Kidney (tissue), 13 donors: ENCODE measurements at regions not wholly inside any gene's neighbourhood (a gene's known extent, or its start where the extent isn't known, plus 50 kb on each side); places are given as distances from the start of the nearest gene placed in this dataset.

Source experiments
- DNase-seq, 5 donors: peaks; one replicate each; pipeline ENCODE4 v3.0.0-alpha.2; 2013 to 2020
- FAIRE-seq: peaks from 2 replicates; lab custom pipeline; 2012; peaks lifted over from hg19 to GRCh38; lab: Jason Lieb, UNC
- H3K27ac ChIP-seq, 2 donors: one replicate each; pipeline ENCODE4 v1.7.0; 2013; ENCODE audit warnings: low read depth in 2 of 2, low read length in 2 of 2, inconsistent platforms in 1 of 2
- H3K27me3 ChIP-seq: one replicate; pipeline ENCODE4 v1.7.1; 2013; ENCODE audit warnings: low read length, inconsistent platforms; ENCODE audit not compliant: control insufficient read depth, insufficient read depth
- H3K36me3 ChIP-seq, 3 donors: one replicate each; pipeline versions ENCODE4 v1.7.0 to v1.7.1; 2013; ENCODE audit warnings: low read length in 3 of 3, control low read depth in 1 of 3, inconsistent platforms in 1 of 3; ENCODE audit not compliant: insufficient read depth in 3 of 3, control insufficient read depth in 2 of 3
- H3K4me1 ChIP-seq, 3 donors: one replicate each; pipeline versions ENCODE4 v1.7.0 to v1.7.1; 2013; ENCODE audit warnings: low read length in 3 of 3, inconsistent platforms in 1 of 3, low read depth in 1 of 3; ENCODE audit not compliant: control insufficient read depth in 2 of 3, insufficient read depth in 2 of 3
- H3K4me3 ChIP-seq, 3 donors: one replicate each; pipeline versions ENCODE4 v1.7.0 to v1.8.1; 2013; ENCODE audit warnings: low read length in 3 of 3, control low read depth in 1 of 3, inconsistent platforms in 1 of 3
- H3K9ac ChIP-seq, 3 donors: one replicate each; pipeline versions ENCODE4 v1.7.0 to v1.7.1; 2013; ENCODE audit warnings: low read length in 3 of 3, control low read depth in 1 of 3, inconsistent platforms in 1 of 3
- H3K9me3 ChIP-seq, 3 donors: one replicate each; pipeline versions ENCODE4 v1.7.0 to v1.7.1; 2013; ENCODE audit warnings: low read length in 3 of 3, control low read depth in 1 of 3, inconsistent platforms in 1 of 3; ENCODE audit not compliant: control insufficient read depth in 2 of 3, insufficient read depth in 1 of 3
- CTCF ChIP-seq: IDR thresholded peaks from 3 replicates; pipeline ENCODE4 v1.5.1; 2012; ENCODE audit warnings: mild to moderate bottlenecking, moderate library complexity, borderline replicate concordance; ENCODE audit not compliant: insufficient read depth; ENCODE audit errors: extremely low read depth
- intact Hi-C: fragments of 100-400 bp; cut with DNase I; formaldehyde crosslinking; loops from one replicate; pipeline ENCODE4 v1.11.1; 2022
- donor health status: control.
- donor health status: control.
- donor health status: control.
- donor health status: control.
- donor health status: control.
- donor health status: DM: yes; HTN: yes; CAD: no.
- donor health status: Normal renal cell carcinoma (clear cell type).

- Histone ChIP-seq H3K4me3 (no peak overlapping the region), H3K27me3 (no peaks in the 10 kb centered on the region), H3K27ac (no peak overlapping the region), H3K4me1 (no peaks in the 10 kb centered on the region), H3K36me3 (no peaks in the 10 kb centered on the region), H3K9ac (no peak overlapping the region), H3K9me3 (peaks cover 0 to 7% (median 0%) of the 10 kb centered on the region in 3 donors)
- intact Hi-C loops = no loop called here
- FAIRE-seq (no peak), DNase-seq (no peak)
- no peak for TF ChIP-seq CTCF
Observed at GRCh38 chr5:116785106-116785505, 210.5 kb upstream of the SEMA6A start.

GRCh38 chr5:116779846-116780245 lies 205.2 kb upstream of the SEMA6A start:
- no peak overlapping the region for H3K9ac ChIP-seq
- no peak for TF ChIP-seq CTCF
- H3K9me3 ChIP-seq = no peaks in the 10 kb centered on the region
- DNase-seq (no peak), FAIRE-seq (no peak)
- H3K4me1 ChIP-seq = peaks cover 0 to 5% (median 0%) of the 10 kb centered on the region in 3 donors
- no peaks in the 10 kb centered on the region for H3K36me3 ChIP-seq
- intact Hi-C loops = no loop called here
- H3K4me3 ChIP-seq = no peak overlapping the region
- no peak overlapping the region for H3K27ac ChIP-seq
- no peaks in the 10 kb centered on the region for H3K27me3 ChIP-seq

- Histone ChIP-seq H3K4me3 (peak overlapping the region in 1 of 3 donors; percentile 34), H3K27me3 (no peaks in the 10 kb centered on the region), H3K9me3 (no peaks in the 10 kb centered on the region), H3K36me3 (no peaks in the 10 kb centered on the region), H3K4me1 (peaks cover 0 to 5% (median 0%) of the 10 kb centered on the region in 3 donors), H3K27ac (no peak overlapping the region), H3K9ac (no peak overlapping the region)
- peak in 2 of 5 donors; percentile 32 to 57 for DNase-seq
- no peak for FAIRE-seq
- intact Hi-C loops = no loop called here
- no peak for TF ChIP-seq CTCF
Observed at GRCh38 chr5:116778651-116779280, 204.1 kb upstream of the SEMA6A start.
